ENCODE measurements at regions not wholly inside any gene's neighbourhood (a gene's known extent, or its start where the extent isn't known, plus 50 kb on each side); places are given as distances from the start of the nearest gene placed in this dataset.

DNA sequence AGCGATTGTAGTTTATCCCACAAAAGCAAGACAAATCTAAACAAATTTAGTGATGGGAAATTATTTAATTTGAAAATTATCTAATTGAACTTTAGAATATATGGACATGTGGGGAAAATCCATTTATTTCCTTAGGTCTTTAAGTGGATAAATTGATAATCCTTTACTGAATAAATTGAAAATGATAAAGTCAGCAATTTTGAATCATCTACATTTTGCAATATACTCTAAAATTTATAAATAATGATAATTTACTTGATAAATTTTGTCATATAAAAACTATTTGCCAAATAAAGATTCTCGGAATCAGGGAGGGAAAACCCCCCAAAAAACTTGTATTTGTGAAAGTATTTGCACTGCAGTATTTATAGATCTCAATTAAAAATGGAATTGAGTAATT, 875.3 kb upstream of the SLITRK5 start:
- CTCF ChIA-PET: no interaction called here

DNA sequence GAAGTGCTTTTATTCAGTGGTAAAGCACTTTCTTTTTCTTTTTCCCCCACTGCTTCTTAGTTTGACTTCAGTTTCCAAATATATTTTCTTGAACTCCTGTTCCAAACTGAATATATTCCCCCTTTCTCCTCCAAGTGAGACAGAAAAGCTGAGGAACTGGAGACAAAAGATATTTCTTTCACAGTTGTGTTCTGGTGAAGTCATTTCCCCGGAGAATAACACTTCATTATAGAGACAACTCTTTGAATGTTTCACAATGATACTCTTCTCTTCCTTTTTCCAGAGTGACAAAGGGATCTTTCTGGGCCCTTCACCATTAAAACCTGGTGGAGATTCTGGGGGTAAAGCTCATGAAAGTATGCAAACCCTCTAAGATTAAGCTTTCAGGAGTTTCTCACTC, 860.8 kb upstream of the SLITRK5 start:
- 10% methylated on average over 1 of the region's 1 CpG for WGBS (ENCODE audit: missing lambda C conversion rate)
- Histone ChIP-seq H3K4me2 (no peak overlapping the region), H3K4me3 (no peak overlapping the region), H3K4me1 (no peaks in the 10 kb centered on the region), H3K9me3 (no peaks in the 10 kb centered on the region), H3K27ac (no peak overlapping the region)
- TF ChIP-seq, protein P1, sequence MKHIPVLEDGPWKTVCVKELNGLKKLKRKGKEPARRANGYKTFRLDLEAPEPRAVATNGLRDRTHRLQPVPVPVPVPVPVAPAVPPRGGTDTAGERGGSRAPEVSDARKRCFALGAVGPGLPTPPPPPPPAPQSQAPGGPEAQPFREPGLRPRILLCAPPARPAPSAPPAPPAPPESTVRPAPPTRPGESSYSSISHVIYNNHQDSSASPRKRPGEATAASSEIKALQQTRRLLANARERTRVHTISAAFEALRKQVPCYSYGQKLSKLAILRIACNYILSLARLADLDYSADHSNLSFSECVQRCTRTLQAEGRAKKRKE (CRISPR knock-in tag; IDR thresholded peaks at IDR 0.05; ENCODE audit: low read depth): no peak
- TF ChIP-seq, protein P2, sequence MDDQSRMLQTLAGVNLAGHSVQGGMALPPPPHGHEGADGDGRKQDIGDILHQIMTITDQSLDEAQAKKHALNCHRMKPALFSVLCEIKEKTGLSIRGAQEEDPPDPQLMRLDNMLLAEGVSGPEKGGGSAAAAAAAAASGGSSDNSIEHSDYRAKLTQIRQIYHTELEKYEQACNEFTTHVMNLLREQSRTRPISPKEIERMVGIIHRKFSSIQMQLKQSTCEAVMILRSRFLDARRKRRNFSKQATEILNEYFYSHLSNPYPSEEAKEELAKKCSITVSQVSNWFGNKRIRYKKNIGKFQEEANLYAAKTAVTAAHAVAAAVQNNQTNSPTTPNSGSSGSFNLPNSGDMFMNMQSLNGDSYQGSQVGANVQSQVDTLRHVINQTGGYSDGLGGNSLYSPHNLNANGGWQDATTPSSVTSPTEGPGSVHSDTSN (IDR thresholded peaks at IDR 0.05): no peak
- TF ChIP-seq, protein P3, sequence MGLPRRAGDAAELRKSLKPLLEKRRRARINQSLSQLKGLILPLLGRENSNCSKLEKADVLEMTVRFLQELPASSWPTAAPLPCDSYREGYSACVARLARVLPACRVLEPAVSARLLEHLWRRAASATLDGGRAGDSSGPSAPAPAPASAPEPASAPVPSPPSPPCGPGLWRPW (IDR thresholded peaks at IDR 0.05): no peak
- TF ChIP-seq HOXB5 (CRISPR knock-in tag; IDR thresholded peaks at IDR 0.05): no peak
- no peak for TF ChIP-seq ESRRA (IDR thresholded peaks at IDR 0.05; ENCODE audit: borderline replicate concordance, low read length)
- TF ChIP-seq POLR2AphosphoS2 (conservative IDR thresholded peaks at IDR 0.05; ENCODE audit: low read length): no peak
- TF ChIP-seq TFCP2L1 (CRISPR knock-in tag; IDR thresholded peaks at IDR 0.05): no peak
- no peak for TF ChIP-seq CBX2 (IDR thresholded peaks at IDR 0.05; ENCODE audit: borderline replicate concordance, low read depth)
- TF ChIP-seq ZC3H11A (IDR thresholded peaks at IDR 0.05): no peak
- TF ChIP-seq, protein P4, sequence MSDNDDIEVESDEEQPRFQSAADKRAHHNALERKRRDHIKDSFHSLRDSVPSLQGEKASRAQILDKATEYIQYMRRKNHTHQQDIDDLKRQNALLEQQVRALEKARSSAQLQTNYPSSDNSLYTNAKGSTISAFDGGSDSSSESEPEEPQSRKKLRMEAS (IDR thresholded peaks at IDR 0.05): no peak
- TF ChIP-seq, protein P5, sequence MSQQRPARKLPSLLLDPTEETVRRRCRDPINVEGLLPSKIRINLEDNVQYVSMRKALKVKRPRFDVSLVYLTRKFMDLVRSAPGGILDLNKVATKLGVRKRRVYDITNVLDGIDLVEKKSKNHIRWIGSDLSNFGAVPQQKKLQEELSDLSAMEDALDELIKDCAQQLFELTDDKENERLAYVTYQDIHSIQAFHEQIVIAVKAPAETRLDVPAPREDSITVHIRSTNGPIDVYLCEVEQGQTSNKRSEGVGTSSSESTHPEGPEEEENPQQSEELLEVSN (IDR thresholded peaks at IDR 0.05; ENCODE audit: borderline replicate concordance, low read depth): no peak
- TF ChIP-seq, protein P6, sequence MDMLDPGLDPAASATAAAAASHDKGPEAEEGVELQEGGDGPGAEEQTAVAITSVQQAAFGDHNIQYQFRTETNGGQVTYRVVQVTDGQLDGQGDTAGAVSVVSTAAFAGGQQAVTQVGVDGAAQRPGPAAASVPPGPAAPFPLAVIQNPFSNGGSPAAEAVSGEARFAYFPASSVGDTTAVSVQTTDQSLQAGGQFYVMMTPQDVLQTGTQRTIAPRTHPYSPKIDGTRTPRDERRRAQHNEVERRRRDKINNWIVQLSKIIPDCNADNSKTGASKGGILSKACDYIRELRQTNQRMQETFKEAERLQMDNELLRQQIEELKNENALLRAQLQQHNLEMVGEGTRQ (IDR thresholded peaks at IDR 0.05): no peak
- TF ChIP-seq, protein P7, sequence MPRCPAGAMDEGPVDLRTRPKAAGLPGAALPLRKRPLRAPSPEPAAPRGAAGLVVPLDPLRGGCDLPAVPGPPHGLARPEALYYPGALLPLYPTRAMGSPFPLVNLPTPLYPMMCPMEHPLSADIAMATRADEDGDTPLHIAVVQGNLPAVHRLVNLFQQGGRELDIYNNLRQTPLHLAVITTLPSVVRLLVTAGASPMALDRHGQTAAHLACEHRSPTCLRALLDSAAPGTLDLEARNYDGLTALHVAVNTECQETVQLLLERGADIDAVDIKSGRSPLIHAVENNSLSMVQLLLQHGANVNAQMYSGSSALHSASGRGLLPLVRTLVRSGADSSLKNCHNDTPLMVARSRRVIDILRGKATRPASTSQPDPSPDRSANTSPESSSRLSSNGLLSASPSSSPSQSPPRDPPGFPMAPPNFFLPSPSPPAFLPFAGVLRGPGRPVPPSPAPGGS (IDR thresholded peaks at IDR 0.05): no peak
- no peak for TF ChIP-seq KDM1A (IDR thresholded peaks at IDR 0.05; ENCODE audit: low read depth)
- no peak for TF ChIP-seq RCOR1 (IDR thresholded peaks at IDR 0.05; ENCODE audit: low read depth, low read length)
- TF ChIP-seq HOXB13 (CRISPR knock-in tag; IDR thresholded peaks at IDR 0.05; ENCODE audit: low read depth): no peak
- DNase-seq (ENCODE audit: low read depth in 1 of 2, low spot score in 1 of 2) (no peak), FAIRE-seq (no peak), ATAC-seq (no peak)
- ChIA-PET POLR2A (no interaction called here), CTCF (no interaction called here)

More for the DNA sequence above, 875.3 kb upstream of the SLITRK5 start:
- FAIRE-seq (no peak), DNase-seq (ENCODE audit: low read depth in 1 of 2, low spot score in 1 of 2) (no peak), ATAC-seq (no peak)
- 47% methylated on average over 2 of the region's 2 CpGs for WGBS (ENCODE audit: missing lambda C conversion rate)
- H3K9me3 ChIP-seq: no peaks in the 10 kb centered on the region
- no peak overlapping the region for H3K4me2 ChIP-seq
- POLR2A ChIA-PET: no interaction called here
- H3K27ac ChIP-seq: no peak overlapping the region
- no peak overlapping the region for H3K4me3 ChIP-seq
- TF ChIP-seq RCOR1 (IDR thresholded peaks at IDR 0.05; ENCODE audit: low read depth, low read length) (no peak), KDM1A (IDR thresholded peaks at IDR 0.05; ENCODE audit: low read depth) (no peak), MAFK (IDR thresholded peaks at IDR 0.05; ENCODE audit: partially characterized antibody) (peak; percentile 32), NFE2L2 (conservative IDR thresholded peaks at IDR 0.05; ENCODE audit: low read length) (no peak), RFX5 (IDR thresholded peaks at IDR 0.05) (no peak)
- H3K4me1 ChIP-seq: no peaks in the 10 kb centered on the region

DNA sequence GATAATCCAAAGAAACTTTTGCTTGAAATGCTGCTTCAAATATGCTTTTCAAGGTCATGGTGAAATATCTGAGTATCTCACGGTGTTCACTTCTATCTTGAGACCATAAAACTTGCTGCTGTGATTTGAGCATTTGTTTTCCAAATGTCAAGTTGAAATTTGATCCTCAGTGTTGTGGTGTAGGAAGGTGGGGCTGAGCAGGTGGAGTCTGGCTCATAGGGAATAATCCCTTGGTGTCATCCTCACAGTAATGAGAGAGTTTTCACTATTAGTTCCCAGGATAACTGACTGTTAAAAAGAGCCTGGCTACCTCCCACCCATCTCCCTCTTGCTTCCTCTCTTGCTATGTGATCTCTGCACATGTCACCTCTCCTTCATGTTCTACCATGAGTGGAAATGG, 858.0 kb upstream of the SLITRK5 start:
- H3K4me2 ChIP-seq: no peak overlapping the region
- FAIRE-seq: no peak
- ATAC-seq: no peak
- ChIA-PET POLR2A (no interaction called here), CTCF (no interaction called here)
- H3K4me3 ChIP-seq: no peak overlapping the region
- 33% methylated on average over 1 of the region's 1 CpG for WGBS (ENCODE audit: missing lambda C conversion rate)
- TF ChIP-seq SREBF2 (IDR thresholded peaks at IDR 0.05): no peak
- TF ChIP-seq, protein P1 (CRISPR knock-in tag; IDR thresholded peaks at IDR 0.05; ENCODE audit: low read depth): no peak
- TF ChIP-seq CBX2 (IDR thresholded peaks at IDR 0.05; ENCODE audit: borderline replicate concordance, low read depth): no peak
- no peak for TF ChIP-seq TP53 (CRISPR knock-in tag; IDR thresholded peaks at IDR 0.05)
- TF ChIP-seq, protein P6 (IDR thresholded peaks at IDR 0.05): no peak
- no peaks in the 10 kb centered on the region for H3K9me3 ChIP-seq
- DNase-seq (ENCODE audit: low read depth in 1 of 2, low spot score in 1 of 2): no peak
- no peak overlapping the region for H3K27ac ChIP-seq
- H3K4me1 ChIP-seq: no peaks in the 10 kb centered on the region
